ENCODE measurements at regions not wholly inside any gene's neighbourhood (a gene's known extent, or its start where the extent isn't known, plus 50 kb on each side); places are given as distances from the start of the nearest gene placed in this dataset.

DNA sequence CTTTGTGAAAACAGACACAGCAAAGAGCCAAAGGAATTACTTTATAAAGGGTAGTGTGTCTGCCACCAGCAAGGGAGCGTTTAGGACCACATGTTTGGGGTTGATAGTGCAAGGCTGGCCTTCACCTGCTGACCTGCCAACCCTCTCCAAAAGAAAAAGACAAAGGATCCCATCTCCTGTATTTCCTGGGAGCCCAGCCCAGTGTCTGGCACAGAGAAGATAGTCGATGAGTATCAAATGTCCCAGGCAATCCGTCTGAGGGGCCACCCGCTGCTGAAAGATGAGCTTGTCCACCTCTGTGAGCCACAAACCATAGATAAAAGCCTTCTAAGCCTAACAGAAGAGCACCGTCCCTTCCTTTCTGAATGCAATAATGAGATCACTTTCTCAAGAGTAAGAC, 154.8 kb upstream of the CTNNB1 start:
- Histone ChIP-seq H3K9me1 (ENCODE audit: control insufficient read depth, extremely low read depth, insufficient read depth, low read length) (no peaks in the 10 kb centered on the region), H3K4me1 (ENCODE audit: control insufficient read depth, extremely low read depth, insufficient read depth, low read length) (no peaks in the 10 kb centered on the region), H2AFZ (ENCODE audit: control insufficient read depth, low read length) (no peak overlapping the region), H3K4me2 (ENCODE audit: control insufficient read depth, extremely low read depth, insufficient read depth, low read depth, low read length) (no peak overlapping the region), H3K36me3 (ENCODE audit: control insufficient read depth in 2 of 2, extremely low read depth in 1 of 2, insufficient read depth in 2 of 2, low read length in 2 of 2) (no peaks in the 10 kb centered on the region), H3K79me2 (ENCODE audit: control insufficient read depth, insufficient read depth, low read length) (no peaks in the 10 kb centered on the region), H4K20me1 (ENCODE audit: control insufficient read depth, extremely low read depth, insufficient read depth, low read length) (no peaks in the 10 kb centered on the region), H3K4me3 (ENCODE audit: control insufficient read depth in 2 of 3, extremely low read depth in 1 of 3, insufficient read depth in 2 of 3, low read depth in 1 of 3, low read length in 3 of 3) (no peak overlapping the region), H3K27ac (ENCODE audit: control insufficient read depth, insufficient read depth, low read length) (no peak overlapping the region), H3K27me3 (ENCODE audit: control insufficient read depth, extremely low read depth, insufficient read depth, low read length) (peaks cover 4% of the 10 kb centered on the region), H3K9me3 (ENCODE audit: control insufficient read depth, low read depth, low read length) (no peaks in the 10 kb centered on the region), H3K9ac (ENCODE audit: control insufficient read depth, extremely low read depth, insufficient read depth, low read length) (no peak overlapping the region)
- DNase-seq (ENCODE audit: low read depth, low spot score) (no peak), FAIRE-seq (no peak)
- dilution Hi-C loops (cut with MboI; ENCODE audit: extremely low pct_ligation_motif_present, low sequenced_read_pairs): no loop called here
- TF ChIP-seq EZH2 (IDR thresholded peaks at IDR 0.05; ENCODE audit: low read length): no peak
- TF ChIP-seq, protein P1, sequence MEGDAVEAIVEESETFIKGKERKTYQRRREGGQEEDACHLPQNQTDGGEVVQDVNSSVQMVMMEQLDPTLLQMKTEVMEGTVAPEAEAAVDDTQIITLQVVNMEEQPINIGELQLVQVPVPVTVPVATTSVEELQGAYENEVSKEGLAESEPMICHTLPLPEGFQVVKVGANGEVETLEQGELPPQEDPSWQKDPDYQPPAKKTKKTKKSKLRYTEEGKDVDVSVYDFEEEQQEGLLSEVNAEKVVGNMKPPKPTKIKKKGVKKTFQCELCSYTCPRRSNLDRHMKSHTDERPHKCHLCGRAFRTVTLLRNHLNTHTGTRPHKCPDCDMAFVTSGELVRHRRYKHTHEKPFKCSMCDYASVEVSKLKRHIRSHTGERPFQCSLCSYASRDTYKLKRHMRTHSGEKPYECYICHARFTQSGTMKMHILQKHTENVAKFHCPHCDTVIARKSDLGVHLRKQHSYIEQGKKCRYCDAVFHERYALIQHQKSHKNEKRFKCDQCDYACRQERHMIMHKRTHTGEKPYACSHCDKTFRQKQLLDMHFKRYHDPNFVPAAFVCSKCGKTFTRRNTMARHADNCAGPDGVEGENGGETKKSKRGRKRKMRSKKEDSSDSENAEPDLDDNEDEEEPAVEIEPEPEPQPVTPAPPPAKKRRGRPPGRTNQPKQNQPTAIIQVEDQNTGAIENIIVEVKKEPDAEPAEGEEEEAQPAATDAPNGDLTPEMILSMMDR (optimal IDR thresholded peaks at IDR 0.05 in 1 of 3, IDR thresholded peaks at IDR 0.05 in 1 of 3, conservative IDR thresholded peaks at IDR 0.05 in 1 of 3; ENCODE audit: extremely low read depth in 1 of 3, insufficient read depth in 2 of 3, low read length in 3 of 3): no peak

DNA sequence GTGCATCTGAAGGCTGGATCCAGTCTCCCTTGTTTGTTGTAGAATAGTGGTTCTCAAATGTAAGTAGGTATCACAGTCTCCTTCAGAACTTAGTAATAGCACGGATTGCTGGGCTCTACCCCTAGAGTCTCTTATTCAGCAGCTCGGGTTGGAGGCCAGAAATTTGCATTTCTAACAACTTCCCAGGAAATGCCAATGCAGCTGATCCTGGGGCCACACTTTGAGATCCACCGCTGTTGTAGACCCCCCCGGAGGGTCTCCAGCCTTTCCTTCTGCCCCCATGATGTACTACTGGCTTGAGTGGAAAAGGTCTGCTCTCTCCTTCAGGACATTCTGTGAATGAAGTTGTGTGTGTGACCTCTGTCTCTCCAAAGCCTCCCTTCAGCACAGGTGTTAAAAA, 153.8 kb upstream of the CTNNB1 start:
- H3K36me3 ChIP-seq (ENCODE audit: control insufficient read depth in 2 of 2, extremely low read depth in 1 of 2, insufficient read depth in 2 of 2, low read length in 2 of 2): no peaks in the 10 kb centered on the region
- H3K27ac ChIP-seq (ENCODE audit: control insufficient read depth, insufficient read depth, low read length): no peak overlapping the region
- H3K4me3 ChIP-seq (ENCODE audit: control insufficient read depth in 2 of 3, extremely low read depth in 1 of 3, insufficient read depth in 2 of 3, low read depth in 1 of 3, low read length in 3 of 3): no peak overlapping the region
- H4K20me1 ChIP-seq (ENCODE audit: control insufficient read depth, extremely low read depth, insufficient read depth, low read length): no peaks in the 10 kb centered on the region
- H3K9me1 ChIP-seq (ENCODE audit: control insufficient read depth, extremely low read depth, insufficient read depth, low read length): no peaks in the 10 kb centered on the region
- H3K4me2 ChIP-seq (ENCODE audit: control insufficient read depth, extremely low read depth, insufficient read depth, low read depth, low read length): no peak overlapping the region
- H3K4me1 ChIP-seq (ENCODE audit: control insufficient read depth, extremely low read depth, insufficient read depth, low read length): no peaks in the 10 kb centered on the region
- peaks cover 4% of the 10 kb centered on the region for H3K27me3 ChIP-seq (ENCODE audit: control insufficient read depth, extremely low read depth, insufficient read depth, low read length)
- dilution Hi-C loops (cut with MboI; ENCODE audit: extremely low pct_ligation_motif_present, low sequenced_read_pairs): no loop called here
- no peaks in the 10 kb centered on the region for H3K9me3 ChIP-seq (ENCODE audit: control insufficient read depth, low read depth, low read length)
- no peak for TF ChIP-seq EZH2 (IDR thresholded peaks at IDR 0.05; ENCODE audit: low read length)
- TF ChIP-seq, protein P1 (optimal IDR thresholded peaks at IDR 0.05 in 1 of 3, IDR thresholded peaks at IDR 0.05 in 1 of 3, conservative IDR thresholded peaks at IDR 0.05 in 1 of 3; ENCODE audit: extremely low read depth in 1 of 3, insufficient read depth in 2 of 3, low read length in 3 of 3): no peak
- H3K9ac ChIP-seq (ENCODE audit: control insufficient read depth, extremely low read depth, insufficient read depth, low read length): no peak overlapping the region
- no peaks in the 10 kb centered on the region for H3K79me2 ChIP-seq (ENCODE audit: control insufficient read depth, insufficient read depth, low read length)
- DNase-seq (ENCODE audit: low read depth, low spot score) (no peak), FAIRE-seq (no peak)
- H2AFZ ChIP-seq (ENCODE audit: control insufficient read depth, low read length): no peak overlapping the region

Data from keratinocyte (primary cell).